H1 (cell line): ENCODE measurements at regions not wholly inside any gene's neighbourhood (a gene's known extent, or its start where the extent isn't known, plus 50 kb on each side); places are given as distances from the start of the nearest gene placed in this dataset.

Experiments used
- CTCF ChIA-PET: fragments of 300-600 bp; sonication (Branson Sonifier 250); formaldehyde crosslinking; loops from one replicate; lab custom pipeline; 2021; ENCODE audit not compliant: partially characterized antibody; lab: Charles Lee
- POLR2A ChIA-PET: fragments of 300-600 bp; sonication (Branson Sonifier 250); formaldehyde crosslinking; loops from one replicate; lab custom pipeline; 2021; ENCODE audit warnings: inconsistent platforms; ENCODE audit not compliant: partially characterized antibody; lab: Charles Lee
- DNase-seq, 2 experiments: peaks; one replicate each; pipeline versions ENCODE4 v3.0.0 to v3.0.0-alpha.2; 2010 to 2022; ENCODE audit warnings: low spot score in 2 of 2, low read depth in 1 of 2, mixed read lengths in 1 of 2
- FAIRE-seq: peaks from 2 replicates; lab custom pipeline; 2011; peaks lifted over from hg19 to GRCh38; lab: Jason Lieb, UNC
- H2AFZ ChIP-seq: 2 replicates; pipeline ENCODE4 v1.8.1; 2012; ENCODE audit warnings: low read length, inconsistent platforms
- H2AK5ac ChIP-seq: 2 replicates; pipeline ENCODE4 v1.6.1; 2013; ENCODE audit warnings: low read depth, low read length
- H2BK120ac ChIP-seq: replicated peaks from 2 replicates; pipeline ENCODE3; 2013; ENCODE audit warnings: low read depth, low read length, inconsistent platforms
- H2BK12ac ChIP-seq: 2 replicates; pipeline ENCODE4 v1.6.1; 2013; ENCODE audit warnings: low read depth, low read length
- H2BK15ac ChIP-seq: 2 replicates; pipeline ENCODE4 v1.6.1; 2013; ENCODE audit warnings: low read length
- H2BK20ac ChIP-seq: 2 replicates; pipeline ENCODE4 v1.6.1; 2013; ENCODE audit warnings: low read length
- H2BK5ac ChIP-seq: 2 replicates; pipeline ENCODE4 v1.6.1; 2013; ENCODE audit warnings: low read depth, low read length
- H3K14ac ChIP-seq: 2 replicates; pipeline ENCODE4 v1.6.1; 2013; ENCODE audit warnings: inconsistent platforms; ENCODE audit not compliant: insufficient read length
- H3K18ac ChIP-seq: 2 replicates; pipeline ENCODE4 v1.6.1; 2013; ENCODE audit warnings: low read length; ENCODE audit errors: extremely low read depth
- H3K23ac ChIP-seq: 2 replicates; pipeline ENCODE4 v1.6.1; 2013; ENCODE audit warnings: inconsistent platforms; ENCODE audit not compliant: insufficient read length
- H3K23me2 ChIP-seq: 2 replicates; pipeline ENCODE4 v1.6.1; 2013; ENCODE audit warnings: low read depth, low read length
- H3K27ac ChIP-seq: 2 replicates; pipeline ENCODE4 v1.6.1; 2011; ENCODE audit warnings: low read depth, low read length, inconsistent platforms
- H3K27me3 ChIP-seq, 4 experiments: replicated peaks in 1 of 4; 1 replicate in 1 of 4; 2 replicates in 3 of 4; pipeline versions ENCODE4 v1.6.1 to v1.8.1; 2011 to 2013; ENCODE audit warnings: low read length in 3 of 4, mild to moderate bottlenecking in 3 of 4, inconsistent platforms in 2 of 4, mixed read lengths in 2 of 4, moderate library complexity in 1 of 4; ENCODE audit not compliant: control insufficient read depth in 3 of 4, insufficient read depth in 3 of 4; ENCODE audit errors: extremely low read depth in 1 of 4
- H3K36me3 ChIP-seq, 4 experiments: 2 replicates each; pipeline versions ENCODE4 v1.6.1 to v1.8.1; 2011 to 2013; ENCODE audit warnings: mild to moderate bottlenecking in 4 of 4, low read length in 3 of 4, moderate library complexity in 2 of 4, control low read depth in 1 of 4, inconsistent platforms in 1 of 4; ENCODE audit not compliant: insufficient read depth in 4 of 4, control insufficient read depth in 2 of 4
- H3K4ac ChIP-seq: replicated peaks from 2 replicates; pipeline ENCODE3; 2013; ENCODE audit warnings: low read length, low read depth, mixed read lengths, inconsistent platforms; ENCODE audit not compliant: insufficient read length
- H3K4me1 ChIP-seq, 4 experiments: replicated peaks in 1 of 4; 1 replicate in 1 of 4; 2 replicates in 3 of 4; pipeline versions ENCODE4 v1.6.1 to v1.8.1; 2011 to 2013; ENCODE audit warnings: low read length in 3 of 4, inconsistent platforms in 2 of 4, mixed read lengths in 1 of 4; ENCODE audit not compliant: insufficient read depth in 4 of 4, control insufficient read depth in 3 of 4
- H3K4me2 ChIP-seq, 2 experiments: 2 replicates each; pipeline versions ENCODE4 v1.6.1 to v1.8.1; 2011 to 2013; ENCODE audit warnings: low read depth in 2 of 2, low read length in 2 of 2, control low read depth in 1 of 2, inconsistent platforms in 1 of 2, mild to moderate bottlenecking in 1 of 2; ENCODE audit not compliant: insufficient read depth in 1 of 2
- H3K4me3 ChIP-seq, 4 experiments: fragments of 200-600, 300-600 bp in 1 of 4; sonication (generic), shearing (Covaris generic), sonication (Bioruptor Twin) in 1 of 4; 2 replicates each; pipeline versions ENCODE4 v1.5.1 to v1.8.1; 2011 to 2016; ENCODE audit warnings: low read length in 4 of 4, low read depth in 3 of 4, control low read depth in 2 of 4, inconsistent platforms in 2 of 4, mild to moderate bottlenecking in 2 of 4, mixed read lengths in 1 of 4, moderate library complexity in 1 of 4; ENCODE audit not compliant: insufficient read depth in 2 of 4; ENCODE audit errors: extremely low read depth in 1 of 4
- H3K56ac ChIP-seq: replicated peaks from 2 replicates; pipeline ENCODE3; 2013; ENCODE audit warnings: low read depth, mild to moderate bottlenecking, mixed read lengths, low read length, inconsistent platforms; ENCODE audit not compliant: insufficient read length
- H3K79me1 ChIP-seq: 2 replicates; pipeline ENCODE4 v1.6.1; 2013; ENCODE audit warnings: low read depth, low read length, control low read depth
- H3K79me2 ChIP-seq, 2 experiments: 2 replicates each; pipeline versions ENCODE4 v1.6.1 to v1.8.1; 2012 to 2013; ENCODE audit warnings: low read length in 2 of 2, mild to moderate bottlenecking in 2 of 2, inconsistent platforms in 1 of 2; ENCODE audit not compliant: insufficient read depth in 2 of 2, control insufficient read depth in 1 of 2
- H3K9ac ChIP-seq, 4 experiments: replicated peaks in 1 of 4; 1 replicate in 1 of 4; 2 replicates in 3 of 4; pipeline versions ENCODE4 v1.6.1 to v1.8.1; 2011 to 2013; ENCODE audit warnings: low read depth in 3 of 4, low read length in 3 of 4, control low read depth in 2 of 4, mild to moderate bottlenecking in 2 of 4, moderate library complexity in 2 of 4, inconsistent platforms in 1 of 4; ENCODE audit errors: extremely low read depth in 1 of 4
- H3K9me3 ChIP-seq, 2 experiments: 2 replicates each; pipeline versions ENCODE4 v1.6.1 to v1.8.1; 2012 to 2013; ENCODE audit warnings: mild to moderate bottlenecking in 2 of 2, moderate library complexity in 2 of 2, control low read depth in 1 of 2, inconsistent platforms in 1 of 2, low read depth in 1 of 2, low read length in 1 of 2, mixed read lengths in 1 of 2; ENCODE audit not compliant: insufficient read depth in 2 of 2
- H4K20me1 ChIP-seq, 2 experiments: replicated peaks in 1 of 2; 2 replicates each; pipeline versions ENCODE3 to v1.8.1; 2011 to 2013; ENCODE audit warnings: inconsistent platforms in 2 of 2, low read length in 2 of 2, mild to moderate bottlenecking in 1 of 2; ENCODE audit not compliant: insufficient read depth in 2 of 2, control insufficient read depth in 1 of 2
- H4K5ac ChIP-seq: 2 replicates; pipeline ENCODE4 v1.6.1; 2013; ENCODE audit warnings: low read length, low read depth, mixed read lengths, inconsistent platforms; ENCODE audit not compliant: insufficient read length
- H4K8ac ChIP-seq: 2 replicates; pipeline ENCODE4 v1.8.0; 2013; ENCODE audit warnings: mild to moderate bottlenecking, moderate library complexity, low read length, inconsistent platforms; ENCODE audit not compliant: insufficient read depth; ENCODE audit errors: extremely low read depth
- H4K91ac ChIP-seq: replicated peaks from 2 replicates; pipeline ENCODE3; 2013; ENCODE audit warnings: low read length, mixed read lengths, inconsistent platforms; ENCODE audit not compliant: insufficient read length
- RAD21 ChIP-seq, 2 experiments: IDR thresholded peaks in 1 of 2; conservative IDR thresholded peaks in 1 of 2; 2 replicates each; pipeline ENCODE4 v1.6.1; 2011; ENCODE audit warnings: low read depth in 2 of 2, low read length in 2 of 2, improper control_type of control experiment in 1 of 2, inconsistent platforms in 1 of 2, mild to moderate bottlenecking in 1 of 2, moderate library complexity in 1 of 2
- WGBS, 2 experiments: shearing (Covaris generic) in 1 of 2; methylation state at CpG; one replicate each; pipeline versions ENCODE4 v1.1.6 to v1.1.7; 2013 to 2015; ENCODE audit warnings: low lambda C conversion rate in 2 of 2, mixed read lengths in 2 of 2, inconsistent platforms in 1 of 2, low coverage in 1 of 2, missing lambda C conversion rate in 1 of 2; ENCODE audit not compliant: insufficient replicate concordance in 2 of 2, insufficient coverage in 1 of 2, insufficient read length in 1 of 2; ENCODE audit errors: extremely low coverage in 1 of 2, missing lambda C conversion rate in 1 of 2; 5-methylcytosine and 5-hydroxymethylcytosine counted together
- TF ChIP-seq, protein P1 (sequence below): IDR thresholded peaks from 2 replicates; pipeline ENCODE4 v1.6.1; 2012; ENCODE audit warnings: low read length, inconsistent platforms
- TF ChIP-seq, protein P2 (sequence below), 3 experiments: IDR thresholded peaks; 1 replicate in 2 of 3; 2 replicates in 1 of 3; pipeline versions ENCODE4 v1.5.1 to v1.6.1; 2011; ENCODE audit warnings: low read length in 3 of 3, mild to moderate bottlenecking in 3 of 3, inconsistent platforms in 2 of 3, low read depth in 1 of 3, moderate library complexity in 1 of 3; ENCODE audit not compliant: insufficient read depth in 1 of 3; ENCODE audit errors: control extremely low read depth in 1 of 3

DNA sequence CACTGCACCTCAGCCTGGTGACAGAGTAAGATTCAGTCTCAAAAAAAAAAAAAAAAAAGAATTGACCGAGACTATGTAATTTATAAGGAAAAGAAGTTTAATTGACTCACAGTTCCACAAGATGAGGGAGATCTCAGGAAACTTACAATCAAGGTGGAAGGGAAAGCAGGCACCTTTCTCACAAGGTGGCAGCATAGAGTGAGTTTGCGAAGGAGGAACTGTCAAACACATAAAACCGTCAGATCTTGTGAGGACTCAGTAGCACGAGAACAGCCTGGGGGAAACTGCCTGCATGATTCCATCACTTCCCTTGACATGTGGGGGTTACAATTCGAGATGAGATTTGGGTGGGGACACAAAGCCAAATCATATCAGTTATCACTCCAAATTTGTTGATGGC lies 380.9 kb downstream of the EDEM1 start:
- no peak overlapping the region for H4K91ac ChIP-seq
- H4K20me1 ChIP-seq: no peaks in the 10 kb centered on the region
- H2BK12ac ChIP-seq: no peak overlapping the region
- FAIRE-seq: peak; percentile 13
- H3K56ac ChIP-seq: no peak overlapping the region
- no peaks in the 10 kb centered on the region for H3K9me3 ChIP-seq
- no peak overlapping the region for H4K5ac ChIP-seq
- H3K14ac ChIP-seq: no peak overlapping the region
- no peak overlapping the region for H3K4me2 ChIP-seq
- H3K79me1 ChIP-seq: no peaks in the 10 kb centered on the region
- no peak overlapping the region for H2BK5ac ChIP-seq
- no peak overlapping the region for H3K4ac ChIP-seq
- H3K18ac ChIP-seq: no peak overlapping the region
- H3K36me3 ChIP-seq: no peaks in the 10 kb centered on the region
- H3K79me2 ChIP-seq: no peaks in the 10 kb centered on the region
- no peaks in the 10 kb centered on the region for H3K23me2 ChIP-seq
- no peak overlapping the region for H3K23ac ChIP-seq
- no peak overlapping the region for H2AK5ac ChIP-seq
- H3K9ac ChIP-seq: no peak overlapping the region
- DNase-seq: no peak
- no peak overlapping the region for H2BK120ac ChIP-seq
- no peak overlapping the region for H3K27ac ChIP-seq
- H3K27me3 ChIP-seq: no peaks in the 10 kb centered on the region
- TF ChIP-seq, protein P1, sequence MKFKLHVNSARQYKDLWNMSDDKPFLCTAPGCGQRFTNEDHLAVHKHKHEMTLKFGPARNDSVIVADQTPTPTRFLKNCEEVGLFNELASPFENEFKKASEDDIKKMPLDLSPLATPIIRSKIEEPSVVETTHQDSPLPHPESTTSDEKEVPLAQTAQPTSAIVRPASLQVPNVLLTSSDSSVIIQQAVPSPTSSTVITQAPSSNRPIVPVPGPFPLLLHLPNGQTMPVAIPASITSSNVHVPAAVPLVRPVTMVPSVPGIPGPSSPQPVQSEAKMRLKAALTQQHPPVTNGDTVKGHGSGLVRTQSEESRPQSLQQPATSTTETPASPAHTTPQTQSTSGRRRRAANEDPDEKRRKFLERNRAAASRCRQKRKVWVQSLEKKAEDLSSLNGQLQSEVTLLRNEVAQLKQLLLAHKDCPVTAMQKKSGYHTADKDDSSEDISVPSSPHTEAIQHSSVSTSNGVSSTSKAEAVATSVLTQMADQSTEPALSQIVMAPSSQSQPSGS: no peak
- TF ChIP-seq RAD21 (IDR thresholded peaks at IDR 0.05 in 1 of 2, conservative IDR thresholded peaks at IDR 0.05 in 1 of 2; ENCODE audit: low read depth in 2 of 2, low read length in 2 of 2): peak; percentile 71 to 72
- TF ChIP-seq, protein P2, sequence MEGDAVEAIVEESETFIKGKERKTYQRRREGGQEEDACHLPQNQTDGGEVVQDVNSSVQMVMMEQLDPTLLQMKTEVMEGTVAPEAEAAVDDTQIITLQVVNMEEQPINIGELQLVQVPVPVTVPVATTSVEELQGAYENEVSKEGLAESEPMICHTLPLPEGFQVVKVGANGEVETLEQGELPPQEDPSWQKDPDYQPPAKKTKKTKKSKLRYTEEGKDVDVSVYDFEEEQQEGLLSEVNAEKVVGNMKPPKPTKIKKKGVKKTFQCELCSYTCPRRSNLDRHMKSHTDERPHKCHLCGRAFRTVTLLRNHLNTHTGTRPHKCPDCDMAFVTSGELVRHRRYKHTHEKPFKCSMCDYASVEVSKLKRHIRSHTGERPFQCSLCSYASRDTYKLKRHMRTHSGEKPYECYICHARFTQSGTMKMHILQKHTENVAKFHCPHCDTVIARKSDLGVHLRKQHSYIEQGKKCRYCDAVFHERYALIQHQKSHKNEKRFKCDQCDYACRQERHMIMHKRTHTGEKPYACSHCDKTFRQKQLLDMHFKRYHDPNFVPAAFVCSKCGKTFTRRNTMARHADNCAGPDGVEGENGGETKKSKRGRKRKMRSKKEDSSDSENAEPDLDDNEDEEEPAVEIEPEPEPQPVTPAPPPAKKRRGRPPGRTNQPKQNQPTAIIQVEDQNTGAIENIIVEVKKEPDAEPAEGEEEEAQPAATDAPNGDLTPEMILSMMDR (IDR thresholded peaks at IDR 0.05; ENCODE audit: control extremely low read depth in 1 of 3, insufficient read depth in 1 of 3, low read depth in 1 of 3, low read length in 3 of 3): peak in 2 of 3 experiments; percentile 57 to 65; a peak in 3 of 4 replicates
- WGBS, 2 experiments: 28% methylated on average over 5 of the region's 5 CpGs; no CpG with 5 or more reads in 1 of the 2 experiments
- H3K4me3 ChIP-seq: no peak overlapping the region
- no peak overlapping the region for H4K8ac ChIP-seq
- H3K4me1 ChIP-seq: no peaks in the 10 kb centered on the region
- no peak overlapping the region for H2AFZ ChIP-seq
- POLR2A ChIA-PET: no interaction called here
- CTCF ChIA-PET: interaction anchor here (0.6 to 3.5 kb wide), 14 partner anchors 9 to 1053 kb away, joined by 3 to 14 read pairs (median 4); no protein-coding TSS in a partner anchor
- H2BK20ac ChIP-seq: no peak overlapping the region
- no peak overlapping the region for H2BK15ac ChIP-seq
